OCI-LY7 (cell line): ENCODE measurements at regions not wholly inside any gene's neighbourhood (a gene's known extent, or its start where the extent isn't known, plus 50 kb on each side); places are given as distances from the start of the nearest gene placed in this dataset.

Experiments used
- BruUV-seq: library from RNA; stranded (reverse); fragments of 400-500 nt; replicated peaks from 2 replicates; lab custom pipeline; 2021; lab: Mats Ljungman, UMichigan
- CTCF ChIA-PET: fragments of 300-600 bp; sonication (Branson Sonifier 250); formaldehyde crosslinking; loops from one replicate; lab custom pipeline; 2022; ENCODE audit warnings: antibody characterized with exemption; ENCODE audit not compliant: unreplicated experiment; lab: Charles Lee
- POLR2A ChIA-PET: fragments of 300-600 bp; sonication (Branson Sonifier 250); formaldehyde crosslinking; loops from one replicate; lab custom pipeline; 2022; ENCODE audit warnings: antibody characterized with exemption; lab: Charles Lee
- DNase-seq: peaks from one replicate; pipeline ENCODE4 v3.0.0-alpha.2; 2015; ENCODE audit warnings: low spot score
- H2AFZ ChIP-seq: fragments of 200-600 bp; sonication (generic), shearing (Covaris generic); 2 replicates; pipeline ENCODE4 v1.6.1; 2014; ENCODE audit warnings: mild to moderate bottlenecking, antibody characterized with exemption, low read length, moderate library complexity
- H3K27ac ChIP-seq: fragments of 200-600 bp; sonication (generic); 2 replicates; pipeline ENCODE4 v1.5.1; 2014; ENCODE audit warnings: mixed run types, low read depth, mild to moderate bottlenecking, moderate library complexity, low read length, inconsistent platforms; ENCODE audit not compliant: poor library complexity, severe bottlenecking
- H3K36me3 ChIP-seq: fragments of 200-600 bp; sonication (generic); 2 replicates; pipeline ENCODE4 v1.6.1; 2014; ENCODE audit warnings: mild to moderate bottlenecking, antibody characterized with exemption, low read length, moderate library complexity, mixed read lengths; ENCODE audit not compliant: insufficient read depth
- H3K4me1 ChIP-seq: fragments of 200-600 bp; sonication (generic); 2 replicates; pipeline ENCODE4 v1.5.1; 2014; ENCODE audit warnings: mild to moderate bottlenecking, low read length; ENCODE audit not compliant: insufficient read depth, poor library complexity, severe bottlenecking
- H3K4me2 ChIP-seq: fragments of 200-600 bp; sonication (generic); 2 replicates; pipeline ENCODE4 v1.6.1; 2014; ENCODE audit warnings: mild to moderate bottlenecking, low read length
- H3K4me3 ChIP-seq: fragments of 200-600 bp; sonication (generic); 2 replicates; pipeline ENCODE4 v1.5.1; 2014; ENCODE audit warnings: mild to moderate bottlenecking, low read depth, low read length; ENCODE audit not compliant: poor library complexity, severe bottlenecking
- H3K79me2 ChIP-seq: fragments of 200-600 bp; sonication (generic); 2 replicates; pipeline ENCODE4 v1.6.1; 2016; ENCODE audit warnings: low read depth, mild to moderate bottlenecking, low read length, moderate library complexity, mixed read lengths; ENCODE audit not compliant: insufficient read depth
- H3K9me2 ChIP-seq: fragments of 200-600 bp; sonication (generic); 2 replicates; pipeline ENCODE4 v1.6.1; 2016; ENCODE audit warnings: mild to moderate bottlenecking, low read length, mixed read lengths; ENCODE audit not compliant: insufficient read depth
- H3K9me3 ChIP-seq: fragments of 200-600 bp; sonication (generic); 2 replicates; pipeline ENCODE4 v1.6.1; 2014; ENCODE audit warnings: mild to moderate bottlenecking, mixed run types, low read length, mixed read lengths
- H4K20me1 ChIP-seq: fragments of 200-600 bp; sonication (generic); 2 replicates; pipeline ENCODE4 v1.6.1; 2014; ENCODE audit warnings: mild to moderate bottlenecking, antibody characterized with exemption, low read length, moderate library complexity, mixed read lengths; ENCODE audit not compliant: insufficient read depth
- EZH2phosphoT487 ChIP-seq: fragments of 200-600 bp; sonication (generic); IDR thresholded peaks from 2 replicates; pipeline ENCODE4 v1.6.1; 2018; ENCODE audit warnings: low read depth, borderline replicate concordance, mild to moderate bottlenecking, mixed run types, antibody characterized with exemption, low read length, moderate library complexity, mixed read lengths
- intact Hi-C: fragments of 100-400 bp; cut with micrococcal nuclease; formaldehyde crosslinking; loops from one replicate; pipeline ENCODE4 v1.10.0; 2022; ENCODE audit not compliant: unreplicated experiment
- TF ChIP-seq, protein P1 (sequence below): fragments of 200-600 bp; sonication (generic); conservative IDR thresholded peaks from 2 replicates; pipeline ENCODE4 v1.5.1; 2014; ENCODE audit warnings: mild to moderate bottlenecking, antibody characterized with exemption, low read length, moderate library complexity, mixed read lengths

GRCh38 chr2:66827851-66828250 lies 392.9 kb downstream of the MEIS1 start:
- H2AFZ ChIP-seq: no peak overlapping the region
- no peaks in the 10 kb centered on the region for H3K4me1 ChIP-seq
- TF ChIP-seq, protein P1, sequence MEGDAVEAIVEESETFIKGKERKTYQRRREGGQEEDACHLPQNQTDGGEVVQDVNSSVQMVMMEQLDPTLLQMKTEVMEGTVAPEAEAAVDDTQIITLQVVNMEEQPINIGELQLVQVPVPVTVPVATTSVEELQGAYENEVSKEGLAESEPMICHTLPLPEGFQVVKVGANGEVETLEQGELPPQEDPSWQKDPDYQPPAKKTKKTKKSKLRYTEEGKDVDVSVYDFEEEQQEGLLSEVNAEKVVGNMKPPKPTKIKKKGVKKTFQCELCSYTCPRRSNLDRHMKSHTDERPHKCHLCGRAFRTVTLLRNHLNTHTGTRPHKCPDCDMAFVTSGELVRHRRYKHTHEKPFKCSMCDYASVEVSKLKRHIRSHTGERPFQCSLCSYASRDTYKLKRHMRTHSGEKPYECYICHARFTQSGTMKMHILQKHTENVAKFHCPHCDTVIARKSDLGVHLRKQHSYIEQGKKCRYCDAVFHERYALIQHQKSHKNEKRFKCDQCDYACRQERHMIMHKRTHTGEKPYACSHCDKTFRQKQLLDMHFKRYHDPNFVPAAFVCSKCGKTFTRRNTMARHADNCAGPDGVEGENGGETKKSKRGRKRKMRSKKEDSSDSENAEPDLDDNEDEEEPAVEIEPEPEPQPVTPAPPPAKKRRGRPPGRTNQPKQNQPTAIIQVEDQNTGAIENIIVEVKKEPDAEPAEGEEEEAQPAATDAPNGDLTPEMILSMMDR: no peak
- no peak overlapping the region for H3K4me3 ChIP-seq
- no peak for DNase-seq
- intact Hi-C loops: no loop called here
- BruUV-seq: no TSS peak
- ChIA-PET POLR2A (no interaction called here), CTCF (no interaction called here)
- H3K9me3 ChIP-seq: no peaks in the 10 kb centered on the region
- H3K4me2 ChIP-seq: no peak overlapping the region
- no peaks in the 10 kb centered on the region for H3K36me3 ChIP-seq
- no peaks in the 10 kb centered on the region for H4K20me1 ChIP-seq
- H3K27ac ChIP-seq: no peak overlapping the region
- H3K79me2 ChIP-seq: no peaks in the 10 kb centered on the region
- H3K9me2 ChIP-seq: no peaks in the 10 kb centered on the region

- DNase-seq: no peak
- no peaks in the 10 kb centered on the region for H3K79me2 ChIP-seq
- no peak overlapping the region for H3K4me3 ChIP-seq
- TF ChIP-seq, protein P1: no peak
- TF ChIP-seq EZH2phosphoT487: no peak
- no peaks in the 10 kb centered on the region for H3K36me3 ChIP-seq
- H3K27ac ChIP-seq: no peak overlapping the region
- H2AFZ ChIP-seq: no peak overlapping the region
- H3K4me2 ChIP-seq: no peak overlapping the region
- ChIA-PET POLR2A (no interaction called here), CTCF (no interaction called here)
- intact Hi-C loops: no loop called here
- H3K4me1 ChIP-seq: no peaks in the 10 kb centered on the region
- no peaks in the 10 kb centered on the region for H3K9me3 ChIP-seq
- no peaks in the 10 kb centered on the region for H3K9me2 ChIP-seq
- BruUV-seq: no TSS peak
- H4K20me1 ChIP-seq: no peaks in the 10 kb centered on the region
These were observed 394.0 kb downstream of the MEIS1 start for GRCh38 chr2:66828876-66829275.

DNA sequence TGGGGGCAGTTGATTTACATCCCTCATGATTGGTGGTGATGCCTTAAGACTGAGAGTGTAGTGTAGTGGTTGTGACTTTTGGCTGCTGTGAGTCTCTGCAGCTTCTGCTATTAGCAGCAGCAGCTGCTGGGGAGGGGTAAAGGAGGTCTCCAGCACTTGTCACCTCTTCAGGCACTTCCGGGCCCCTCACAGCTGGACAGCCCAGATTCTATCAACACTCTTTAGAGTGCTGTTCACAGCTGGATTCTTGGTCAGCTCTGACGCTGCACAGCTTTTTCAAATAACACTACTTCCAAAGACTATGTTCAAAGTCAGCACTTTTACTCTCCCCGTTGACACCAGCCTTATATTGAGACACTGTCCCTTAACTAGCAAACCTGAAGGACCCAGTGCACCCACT lies 396.0 kb downstream of the MEIS1 start:
- ChIA-PET CTCF (no interaction called here), POLR2A (no interaction called here)
- no peak overlapping the region for H3K27ac ChIP-seq
- H3K4me2 ChIP-seq: no peak overlapping the region
- H4K20me1 ChIP-seq: no peaks in the 10 kb centered on the region
- H3K36me3 ChIP-seq: no peaks in the 10 kb centered on the region
- H2AFZ ChIP-seq: no peak overlapping the region
- H3K4me1 ChIP-seq: no peaks in the 10 kb centered on the region
- no peaks in the 10 kb centered on the region for H3K79me2 ChIP-seq
- DNase-seq: no peak
- intact Hi-C loops: no loop called here
- H3K4me3 ChIP-seq: no peak overlapping the region
- TF ChIP-seq EZH2phosphoT487: no peak
- TF ChIP-seq, protein P1: no peak
- no TSS peak for BruUV-seq
- no peaks in the 10 kb centered on the region for H3K9me2 ChIP-seq
- no peaks in the 10 kb centered on the region for H3K9me3 ChIP-seq
